ENCODE measurements at regions not wholly inside any gene's neighbourhood (a gene's known extent, or its start where the extent isn't known, plus 50 kb on each side); places are given as distances from the start of the nearest gene placed in this dataset.

DNA sequence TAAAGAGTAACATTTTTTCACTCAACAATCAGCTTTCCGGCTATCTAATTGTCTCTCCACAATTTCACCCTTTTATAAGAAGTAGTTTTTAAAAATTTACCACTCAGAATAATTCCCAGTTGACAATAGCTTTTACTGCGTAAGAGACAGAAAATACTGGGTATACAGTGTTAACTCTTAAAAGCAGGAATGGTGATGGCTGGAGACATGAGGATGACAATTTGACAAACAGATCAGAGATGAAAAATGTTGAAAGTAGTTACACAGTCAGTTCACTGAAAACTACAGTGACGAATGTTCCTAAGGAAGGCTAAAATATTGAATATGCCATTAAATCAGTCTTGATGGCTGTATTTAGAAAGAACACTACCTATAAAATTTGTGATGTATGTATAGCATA, 1146.8 kb upstream of the B3GALT2 start:
- DNase-seq (ENCODE audit: low read depth): no peak

DNA sequence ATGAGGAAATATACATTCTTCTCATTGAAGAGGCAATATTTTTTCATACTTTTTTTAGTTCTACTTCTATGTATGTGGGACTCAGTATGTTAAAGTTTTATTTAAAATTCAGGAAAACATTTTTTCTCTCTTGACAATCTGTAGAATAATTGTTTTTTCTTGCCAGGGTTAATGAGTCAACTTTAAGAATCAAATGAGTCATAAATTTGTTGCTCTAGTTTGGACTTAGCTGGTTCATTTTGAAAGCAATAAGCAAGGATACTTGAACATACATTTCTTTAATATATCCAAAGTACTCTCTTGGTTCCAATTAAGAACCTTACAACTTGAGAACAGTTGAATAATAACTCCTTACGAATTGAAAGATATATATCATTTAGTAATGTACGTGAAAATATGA, 1145.3 kb upstream of the B3GALT2 start:
- no peak for DNase-seq (ENCODE audit: low read depth)

DNA sequence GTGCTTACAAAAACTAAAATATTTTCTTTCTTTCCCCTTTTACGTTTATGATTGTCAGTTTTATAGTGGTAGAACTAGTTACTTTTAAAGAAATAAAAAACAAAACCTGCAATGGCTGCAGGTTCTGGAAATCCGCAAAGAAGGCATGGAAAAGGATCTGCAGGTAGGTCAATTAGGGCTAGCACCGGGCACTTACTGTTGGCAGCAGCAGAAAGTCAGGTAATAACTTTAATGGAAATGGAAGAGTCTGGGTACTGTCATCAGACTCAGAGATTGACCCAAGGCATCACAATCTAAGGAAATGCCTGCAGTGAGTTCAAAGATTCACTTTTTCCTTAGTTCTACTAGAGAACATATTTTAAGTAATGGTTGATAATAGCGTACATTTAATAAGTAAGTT, 1136.3 kb upstream of the B3GALT2 start:
- no peak for DNase-seq (ENCODE audit: low read depth)

DNA sequence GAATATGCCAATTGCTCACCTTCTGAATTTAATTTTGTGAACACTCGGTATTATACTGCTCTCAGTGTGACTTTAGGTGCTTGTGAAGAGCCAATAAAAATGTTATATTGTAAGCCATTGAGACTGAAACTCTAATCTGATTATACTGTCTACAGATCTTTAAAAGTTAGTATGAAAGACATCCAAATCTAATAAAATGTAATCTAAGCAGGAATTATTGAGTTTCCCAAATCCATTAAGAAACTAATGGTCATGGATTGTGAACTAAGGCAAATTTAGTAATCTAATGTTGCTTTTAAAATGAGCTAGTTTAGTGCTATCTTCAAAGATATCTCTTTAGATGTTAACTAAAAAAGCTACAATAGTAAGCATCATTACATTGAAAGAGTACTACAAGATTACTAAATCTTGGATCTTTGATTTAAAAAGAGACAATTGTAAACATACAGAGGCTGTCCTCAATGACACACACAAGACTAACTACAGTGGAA, 1132.4 kb upstream of the B3GALT2 start:
- DNase-seq (ENCODE audit: low read depth): no peak

DNA sequence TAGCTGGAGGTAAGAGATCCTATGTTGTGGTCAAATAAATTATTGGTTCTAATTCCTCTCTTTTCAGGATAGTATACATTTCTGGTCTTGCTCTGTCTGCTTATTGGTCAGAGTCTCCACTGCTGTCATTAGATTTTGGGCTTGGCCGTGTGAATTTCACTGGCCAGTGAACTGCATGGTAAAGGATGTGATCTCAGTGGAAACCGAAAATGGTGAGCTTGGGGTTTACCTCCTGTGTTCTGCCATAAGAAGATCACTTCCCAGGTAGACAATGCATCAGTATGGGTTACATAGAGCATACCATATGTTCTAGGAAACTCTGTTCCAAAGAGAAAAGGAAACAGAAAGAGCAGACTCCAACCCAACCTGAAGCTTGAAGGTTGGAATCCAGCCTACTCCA, 1123.3 kb upstream of the B3GALT2 start:
- DNase-seq (ENCODE audit: low read depth): no peak

DNA sequence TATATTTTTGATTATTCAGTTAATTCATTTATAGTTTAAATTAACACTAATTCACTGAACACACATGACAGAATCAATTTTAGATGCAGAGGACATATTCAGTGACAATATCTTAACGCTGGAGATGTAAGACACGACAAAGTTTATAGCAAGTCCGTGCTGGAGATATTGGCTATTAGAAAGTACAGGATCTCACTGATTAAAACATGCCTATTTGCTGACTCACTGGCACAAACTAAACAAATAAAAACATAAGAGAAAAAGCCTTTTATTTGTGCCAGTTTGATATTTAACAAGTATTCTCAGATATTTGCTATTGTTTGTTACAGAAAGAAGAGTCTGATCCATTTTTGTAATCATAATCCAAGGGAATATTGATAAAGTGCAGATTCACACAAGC, 1122.9 kb upstream of the B3GALT2 start:
- no peak for DNase-seq (ENCODE audit: low read depth)

DNA sequence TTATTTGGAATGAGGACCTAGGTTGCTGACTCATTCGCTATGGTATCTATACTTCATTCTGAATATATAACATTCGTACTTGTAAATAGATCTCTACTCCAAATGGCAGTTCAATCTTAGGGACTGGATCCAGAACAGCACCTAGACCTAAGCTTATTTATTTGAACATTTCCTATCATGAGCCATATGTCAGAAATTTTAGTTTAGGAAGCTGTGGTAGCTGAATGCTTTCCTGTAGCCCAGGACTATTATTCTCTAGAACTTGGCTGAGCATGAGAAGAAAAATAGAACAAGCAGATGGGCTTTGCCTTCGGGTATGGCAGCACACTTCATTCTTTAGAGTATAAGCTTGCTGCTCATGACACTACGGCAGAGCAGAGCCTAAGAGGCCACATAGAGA, 1114.4 kb upstream of the B3GALT2 start:
- no peak for DNase-seq (ENCODE audit: low read depth)

DNA sequence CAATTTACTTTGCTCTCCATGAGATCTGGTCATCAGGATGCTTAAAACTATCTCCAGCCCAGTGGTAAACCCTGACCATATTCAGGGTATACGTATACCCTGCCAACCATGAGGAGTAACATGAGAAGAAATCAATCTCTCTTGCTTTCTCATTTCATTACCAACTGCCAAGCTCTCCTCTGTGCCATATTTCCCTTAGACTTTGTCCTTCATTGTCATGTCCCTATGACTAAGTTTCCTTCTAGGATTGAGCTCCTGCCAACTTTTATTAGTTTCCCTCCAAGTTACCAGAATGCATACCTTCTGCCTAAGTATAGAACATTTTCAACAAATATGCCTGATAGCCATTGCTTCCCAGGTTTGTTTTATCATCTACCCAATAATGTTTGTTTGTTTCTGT, 1113.9 kb upstream of the B3GALT2 start:
- DNase-seq (ENCODE audit: low read depth): no peak

DNA sequence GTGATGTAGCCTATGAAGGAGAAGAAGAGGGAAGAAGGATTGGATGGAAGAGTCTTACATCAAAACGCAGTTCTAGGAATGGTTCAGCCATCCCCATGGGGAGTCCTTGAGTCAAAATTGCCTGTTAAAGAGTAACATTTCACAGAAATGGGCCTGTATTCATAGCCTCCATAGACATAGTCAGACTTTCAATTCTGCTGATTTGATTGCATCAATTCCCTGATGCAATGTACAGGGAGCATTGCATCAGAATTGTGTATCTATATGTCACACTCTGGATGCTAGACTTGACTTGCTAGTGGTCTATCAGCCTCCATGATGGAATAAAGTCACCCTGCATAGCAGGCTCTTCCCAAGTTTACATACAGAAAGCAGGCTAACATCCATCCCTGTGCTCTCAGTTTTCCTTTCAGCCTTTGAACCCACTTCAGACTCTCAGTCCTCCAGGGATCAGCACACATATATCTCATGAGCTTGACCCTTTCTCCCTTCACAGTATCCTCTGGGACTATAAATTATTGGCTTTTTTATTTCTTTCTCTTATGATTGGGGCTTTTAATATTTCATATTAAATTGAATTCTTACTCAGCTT, 1111.7 kb upstream of the B3GALT2 start:
- DNase-seq (ENCODE audit: low read depth): no peak

DNA sequence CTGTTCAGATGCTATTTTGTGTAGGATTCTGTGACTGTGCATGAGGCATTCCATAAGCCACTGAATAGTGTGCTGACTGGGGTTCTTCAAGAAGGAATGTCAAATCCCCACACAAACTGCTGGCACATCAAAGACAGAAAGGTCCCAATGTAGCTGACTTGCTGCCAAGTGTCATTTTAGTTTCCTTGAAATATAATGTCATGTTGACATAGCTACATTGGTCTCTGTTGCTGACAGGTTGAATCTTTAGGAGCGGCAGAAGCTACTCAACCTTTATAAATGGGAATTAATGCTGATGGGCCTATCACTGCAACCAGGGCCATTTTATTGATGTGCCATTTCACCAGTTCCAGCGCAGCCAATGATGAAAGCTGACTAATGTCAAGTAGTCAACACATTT, 1110.7 kb upstream of the B3GALT2 start:
- no peak for DNase-seq (ENCODE audit: low read depth)

DNA sequence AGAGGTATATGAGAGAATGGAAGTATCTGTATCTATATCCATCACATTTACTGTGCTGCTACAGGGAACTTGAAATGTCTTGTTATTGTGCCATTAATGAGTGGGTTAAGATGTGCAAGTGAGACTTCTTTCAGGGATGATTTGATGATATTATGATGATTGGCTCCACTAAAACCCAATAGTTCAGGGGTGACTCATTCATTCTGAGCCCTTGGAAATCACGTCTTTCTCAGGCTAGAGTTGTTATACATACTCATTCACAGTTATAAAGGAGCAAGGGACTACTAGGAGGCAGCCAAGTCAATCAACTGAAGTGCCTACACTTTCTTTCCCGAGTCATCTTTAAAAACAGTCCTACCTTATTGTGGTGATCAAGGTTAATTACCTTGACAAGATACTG, 1109.8 kb upstream of the B3GALT2 start:
- no peak for DNase-seq (ENCODE audit: low read depth)

DNA sequence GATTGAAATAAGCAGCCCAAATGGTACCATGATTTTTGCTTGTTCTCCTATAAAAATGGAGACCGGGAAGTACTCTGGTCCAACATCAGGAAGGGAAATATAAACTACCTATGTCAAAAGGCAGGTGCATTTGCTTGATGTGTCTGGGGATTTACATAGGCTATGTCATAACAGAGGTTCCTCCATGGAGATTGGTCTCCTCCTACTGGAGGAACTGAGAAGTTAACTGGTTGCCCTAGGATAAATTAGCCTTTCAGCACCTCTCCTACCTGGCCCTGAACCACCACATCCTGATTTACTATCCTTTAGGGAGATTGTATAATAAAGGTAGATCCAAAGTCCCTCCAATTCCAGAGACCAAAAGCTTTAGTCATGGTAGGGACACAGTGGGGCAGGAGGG, 1109.3 kb upstream of the B3GALT2 start:
- no peak for DNase-seq (ENCODE audit: low read depth)

DNA sequence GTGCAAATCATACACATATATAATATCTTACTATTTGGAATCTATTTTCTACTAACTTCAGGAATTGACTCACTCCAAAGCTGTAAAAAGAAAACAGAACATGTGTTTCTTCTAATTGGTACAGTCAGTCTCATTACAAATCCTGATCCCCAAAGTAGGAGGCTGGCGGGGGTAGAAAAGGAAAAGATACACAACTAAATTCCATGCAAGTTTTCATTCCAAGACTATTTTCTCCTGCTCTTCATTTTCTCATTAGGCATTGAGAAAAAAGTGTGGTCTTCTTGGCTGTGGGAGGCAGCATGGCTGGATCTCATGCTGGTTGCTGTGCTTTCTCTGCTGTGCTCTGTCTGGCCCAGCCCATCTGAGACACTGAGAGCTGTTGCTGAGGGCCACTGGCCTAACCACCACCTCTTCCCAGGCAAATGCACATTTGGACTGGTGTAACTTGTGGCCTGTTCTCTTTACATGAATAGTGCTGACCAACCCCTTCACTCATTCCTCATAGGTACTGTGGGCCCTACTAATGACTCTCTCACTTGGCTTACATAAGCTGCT, 1107.5 kb upstream of the B3GALT2 start:
- no peak for DNase-seq (ENCODE audit: low read depth)

DNA sequence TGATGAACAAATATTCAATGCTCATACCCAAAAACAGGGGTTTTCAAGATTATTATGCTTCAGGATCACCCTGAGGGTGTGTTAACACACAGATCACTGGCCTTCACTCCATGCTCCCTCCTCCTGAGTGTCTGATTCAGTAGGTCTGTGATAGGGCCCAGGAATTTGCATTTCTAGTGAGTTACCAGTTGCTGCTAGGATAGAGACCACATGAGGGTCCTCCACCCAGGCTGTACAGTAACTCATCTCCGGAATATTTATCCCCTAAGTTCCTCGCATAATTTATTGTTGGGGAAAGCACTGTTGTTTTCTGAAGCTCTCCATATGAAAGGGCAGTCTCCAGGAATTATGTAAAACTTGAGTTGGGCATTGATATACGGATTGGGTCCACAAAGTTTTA, 1106.6 kb upstream of the B3GALT2 start:
- DNase-seq (ENCODE audit: low read depth): no peak

DNA sequence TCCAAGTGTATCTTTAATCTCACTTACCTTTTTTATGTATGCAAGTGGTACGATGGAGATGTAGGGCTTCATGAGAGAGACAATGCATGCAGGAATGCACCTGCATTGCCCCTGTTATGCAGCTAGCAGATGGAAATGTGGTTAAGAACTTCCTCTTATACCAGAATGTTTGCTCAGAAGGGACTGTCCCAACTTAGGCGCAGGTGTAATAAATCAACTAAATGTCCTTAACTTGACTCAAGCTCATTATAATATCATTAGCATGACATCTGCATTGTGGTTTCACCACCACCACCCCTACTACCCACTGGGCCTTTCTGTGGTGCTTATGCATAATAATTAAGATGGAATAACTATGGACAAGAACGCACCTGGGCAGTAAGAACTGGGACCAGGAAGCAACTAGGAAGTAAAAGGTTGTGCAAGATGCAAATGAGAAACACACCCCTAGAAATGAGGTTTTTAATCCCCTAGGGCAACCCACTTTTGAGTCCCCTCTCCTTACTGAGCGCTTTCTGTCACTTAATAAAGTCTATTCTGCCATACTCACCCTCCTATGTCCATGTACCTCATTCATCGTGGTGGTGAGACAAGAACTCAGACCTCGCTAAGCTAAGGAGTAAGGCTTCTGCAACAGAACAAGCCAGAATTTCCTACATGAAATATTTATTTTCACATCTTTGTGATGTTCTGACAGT, 1103.3 kb upstream of the B3GALT2 start:
- DNase-seq (ENCODE audit: low read depth): no peak

DNA sequence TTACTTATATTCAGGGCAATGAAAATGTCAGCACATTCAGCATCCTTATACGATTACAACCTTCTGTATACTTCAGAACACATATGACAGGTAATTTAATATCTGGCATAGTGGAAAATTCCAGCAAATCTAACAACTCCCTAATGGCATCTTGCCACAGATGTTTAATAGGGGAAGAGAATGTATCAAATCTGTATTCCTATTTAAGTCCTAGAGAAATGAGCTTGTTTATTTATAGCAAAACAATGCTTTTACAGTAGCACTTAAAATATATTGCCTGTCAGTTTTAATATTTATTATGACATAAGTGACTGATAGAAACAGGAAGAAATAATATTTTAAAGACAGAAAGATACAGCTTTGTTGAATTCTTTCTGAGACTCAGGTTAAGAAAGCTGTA, 1101.8 kb upstream of the B3GALT2 start:
- DNase-seq (ENCODE audit: low read depth): no peak

DNA sequence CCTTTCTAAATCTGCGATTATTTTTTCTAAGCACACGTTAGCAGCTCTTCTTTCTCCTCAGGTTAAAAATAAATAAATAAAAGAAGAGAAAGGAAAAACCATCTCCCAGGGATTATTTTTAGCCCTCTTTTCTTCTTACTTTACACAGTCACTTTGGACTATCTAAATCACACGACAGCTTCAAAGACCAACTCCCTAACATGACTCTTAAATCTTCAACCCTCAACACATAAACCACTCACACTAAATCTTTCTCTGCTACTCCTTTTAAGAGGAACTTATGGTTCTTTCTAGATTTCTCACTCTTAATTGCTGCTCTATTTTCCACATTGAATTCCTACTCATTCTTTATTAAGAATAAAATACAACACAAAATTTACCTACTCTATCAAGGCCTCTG, 1095.0 kb upstream of the B3GALT2 start:
- DNase-seq (ENCODE audit: low read depth): no peak

DNA sequence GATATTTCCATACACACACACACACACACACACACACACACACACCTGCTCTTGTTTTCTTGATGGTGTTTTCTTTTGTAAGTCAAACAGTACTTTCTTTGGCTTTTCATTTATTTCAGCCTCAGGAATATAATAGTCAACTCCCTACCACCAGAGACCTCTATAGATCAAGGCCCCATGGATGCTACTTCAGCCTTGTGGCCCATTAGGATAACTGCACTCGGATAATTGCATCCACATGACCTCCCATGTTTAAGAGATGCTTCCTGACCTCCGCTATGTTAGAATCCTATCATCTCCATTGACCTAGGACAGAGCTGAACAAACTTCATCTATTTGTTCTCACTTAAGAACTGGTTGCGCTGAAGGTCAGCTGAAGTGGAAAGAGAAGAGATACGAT, 1094.0 kb upstream of the B3GALT2 start:
- no peak for DNase-seq (ENCODE audit: low read depth)

DNA sequence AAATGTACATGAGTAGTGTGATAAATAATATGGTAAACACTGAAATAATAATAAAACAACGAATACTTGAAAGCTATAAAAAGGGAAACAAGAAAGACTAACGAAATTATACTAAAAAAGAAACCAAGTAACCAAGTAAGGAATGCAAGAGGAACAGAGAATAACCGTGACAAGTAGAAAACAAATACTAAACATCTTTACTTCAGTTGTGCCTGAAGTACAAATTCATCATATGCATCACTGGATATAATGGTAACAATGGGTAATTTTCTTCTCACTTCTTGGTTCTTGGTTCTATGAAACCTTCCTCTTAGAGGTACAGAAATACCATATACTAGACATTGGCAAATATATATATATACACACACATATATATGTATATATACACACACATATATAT, 1093.6 kb upstream of the B3GALT2 start:
- DNase-seq (ENCODE audit: low read depth): no peak

DNA sequence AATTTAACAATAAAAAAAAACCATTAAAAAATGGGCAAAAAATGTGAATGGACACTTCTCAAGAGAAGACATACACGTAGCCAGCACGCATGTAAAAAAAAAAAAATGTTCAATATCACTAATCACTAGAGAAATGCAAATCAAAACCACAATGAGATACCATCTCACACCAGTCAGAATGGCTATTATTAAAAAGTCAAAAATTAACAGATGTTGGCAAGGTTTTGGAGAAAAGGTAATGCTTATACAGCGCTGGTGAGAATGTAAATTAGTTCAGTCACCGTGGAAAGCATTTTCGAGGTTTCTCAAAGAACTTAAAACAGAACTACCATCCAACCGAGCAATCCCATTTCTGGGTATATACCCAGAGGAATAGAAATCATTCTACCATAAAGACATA, 1091.5 kb upstream of the B3GALT2 start:
- DNase-seq (ENCODE audit: low read depth): no peak

DNA sequence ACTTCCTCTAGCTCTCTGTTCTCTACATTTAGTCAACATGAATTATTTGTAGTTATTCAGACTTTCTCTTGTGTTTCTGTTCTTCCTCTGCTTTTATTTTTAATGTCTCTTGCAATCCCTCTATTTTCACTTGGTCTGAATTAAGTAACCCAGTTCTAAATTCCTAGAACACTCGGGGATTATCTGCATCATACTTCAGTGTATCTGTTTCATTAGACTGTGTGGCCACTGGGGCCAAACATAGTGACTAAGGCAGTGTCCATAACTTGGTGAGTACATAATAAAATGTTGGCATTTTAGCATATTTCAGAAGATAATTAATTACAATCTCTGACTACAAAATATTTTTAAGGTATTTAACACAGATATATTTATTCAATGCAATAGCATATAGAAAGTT, 1087.2 kb upstream of the B3GALT2 start:
- DNase-seq (ENCODE audit: low read depth): no peak

DNA sequence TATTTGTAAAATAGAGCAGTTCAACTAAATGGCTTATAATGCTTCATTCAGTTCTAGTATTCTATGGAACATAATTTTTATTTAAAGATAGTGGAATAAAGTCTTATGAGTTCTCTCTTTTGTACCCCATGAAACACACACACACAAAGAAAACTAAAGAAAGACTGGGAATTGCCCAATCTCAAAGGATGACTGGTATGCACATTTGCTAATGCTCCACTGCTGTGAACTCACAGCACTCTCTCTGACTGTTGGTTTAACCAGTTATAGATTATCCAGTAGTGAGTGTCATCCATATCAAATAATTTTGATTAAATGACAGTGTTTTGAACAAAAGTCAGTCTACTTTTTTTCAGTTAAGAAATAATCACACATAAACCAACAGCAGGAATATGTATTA, 1082.4 kb upstream of the B3GALT2 start:
- DNase-seq (ENCODE audit: low read depth): no peak

DNA sequence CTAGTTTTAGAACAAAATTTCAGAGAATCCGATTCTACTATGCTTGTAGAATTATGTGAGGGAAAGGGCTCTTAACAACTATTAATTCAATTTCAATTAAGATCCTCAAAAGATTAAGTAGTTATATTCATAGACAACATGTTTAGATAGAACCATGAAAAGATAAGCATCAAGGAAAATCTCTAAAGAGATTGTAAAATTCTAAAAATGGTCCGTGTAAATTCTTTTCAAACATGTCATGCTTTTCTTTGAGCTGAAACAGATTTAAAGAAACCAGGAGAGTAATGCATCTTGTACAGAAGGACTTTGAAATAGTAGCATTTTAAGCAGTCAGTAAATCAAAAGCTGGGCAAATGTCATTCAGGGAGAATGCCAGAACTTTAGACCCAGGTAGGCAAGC, 1080.6 kb upstream of the B3GALT2 start:
- DNase-seq (ENCODE audit: low read depth): no peak

DNA sequence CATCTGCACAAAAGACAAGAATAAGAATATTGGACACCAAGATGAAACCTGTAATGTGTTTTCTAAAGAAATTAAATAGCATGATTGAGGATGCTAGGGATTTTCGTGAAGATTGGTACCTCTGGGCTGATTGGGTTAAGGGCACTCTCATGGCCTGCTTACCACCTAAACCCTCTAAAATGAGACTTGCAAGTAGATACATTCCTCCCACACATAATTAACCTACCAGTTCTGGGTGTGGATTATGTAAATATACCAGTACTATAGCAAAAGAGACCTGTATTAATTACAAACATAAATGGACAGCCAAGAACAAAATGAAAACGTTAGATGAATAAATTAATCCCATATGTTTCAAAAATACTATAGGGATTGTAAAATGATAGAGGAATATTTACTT, 1069.6 kb upstream of the B3GALT2 start:
- no peak for DNase-seq (ENCODE audit: low read depth)
